Ascending aorta (tissue), 2 donors: ENCODE measurements at regions not wholly inside any gene's neighbourhood (a gene's known extent, or its start where the extent isn't known, plus 50 kb on each side); places are given as distances from the start of the nearest gene placed in this dataset.

Source experiments
- DNase-seq, 2 donors: peaks; one replicate each; pipeline ENCODE4 v3.0.0-alpha.2; 2019; ENCODE audit warnings: low spot score in 2 of 2
- H3K27ac ChIP-seq, 2 donors: fragments of 200-600 bp; sonication (generic); one replicate each; pipeline ENCODE4 v1.5.1; 2016 to 2017; ENCODE audit warnings: mild to moderate bottlenecking in 1 of 2
- H3K27me3 ChIP-seq: fragments of 200-600 bp; sonication (generic); one replicate; pipeline ENCODE4 v1.5.1; 2017
- H3K36me3 ChIP-seq, 2 donors: fragments of 200-600 bp; sonication (generic); one replicate each; pipeline ENCODE4 v1.5.1; 2016
- H3K4me1 ChIP-seq, 2 donors: fragments of 200-600 bp; sonication (generic); one replicate each; pipeline ENCODE4 v1.5.1; 2016 to 2017; ENCODE audit warnings: mild to moderate bottlenecking in 1 of 2
- H3K4me3 ChIP-seq, 2 donors: fragments of 200-600 bp; sonication (generic); one replicate each; pipeline ENCODE4 v1.5.1; 2016 to 2017; ENCODE audit warnings: mild to moderate bottlenecking in 1 of 2
- H3K9me3 ChIP-seq, 2 donors: fragments of 200-600 bp; sonication (generic); one replicate each; pipeline ENCODE4 v1.5.1; 2016
- intact Hi-C: fragments of 100-400 bp; cut with DNase I; formaldehyde crosslinking; loops from one replicate; pipeline ENCODE4 v1.15.1; 2023
- TF ChIP-seq, protein P1 (sequence below), 3 experiments: fragments of 200-600 bp in 2 of 3; fragments of 450-650 bp in 1 of 3; sonication (generic) in 2 of 3; IDR thresholded peaks; one replicate each; pipeline ENCODE4 v1.5.1; 2016 to 2019; ENCODE audit warnings: antibody characterized with exemption in 3 of 3, mild to moderate bottlenecking in 1 of 3, moderate library complexity in 1 of 3

DNA sequence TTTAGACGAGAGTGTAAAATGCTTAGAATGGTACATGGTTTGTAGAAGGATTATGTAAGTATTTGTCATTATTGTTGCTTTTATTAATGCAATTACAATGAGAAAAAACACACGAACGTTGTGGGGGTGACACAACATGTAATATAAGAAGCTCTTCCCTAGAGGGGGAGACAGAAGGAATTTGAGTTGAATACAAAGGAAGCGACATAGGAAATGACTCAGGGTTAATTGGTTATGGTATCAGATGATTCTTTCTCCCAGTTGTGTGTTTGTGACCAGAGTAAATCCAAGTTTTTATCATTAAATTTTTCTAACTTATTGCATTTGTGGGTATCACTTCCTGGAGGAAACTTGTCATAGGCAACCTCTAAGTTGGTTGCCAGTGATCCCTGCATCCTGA lies 625.6 kb upstream of the CDH2 start:
- intact Hi-C loops, result no loop called here
- no peak for DNase-seq
- TF ChIP-seq, protein P1, sequence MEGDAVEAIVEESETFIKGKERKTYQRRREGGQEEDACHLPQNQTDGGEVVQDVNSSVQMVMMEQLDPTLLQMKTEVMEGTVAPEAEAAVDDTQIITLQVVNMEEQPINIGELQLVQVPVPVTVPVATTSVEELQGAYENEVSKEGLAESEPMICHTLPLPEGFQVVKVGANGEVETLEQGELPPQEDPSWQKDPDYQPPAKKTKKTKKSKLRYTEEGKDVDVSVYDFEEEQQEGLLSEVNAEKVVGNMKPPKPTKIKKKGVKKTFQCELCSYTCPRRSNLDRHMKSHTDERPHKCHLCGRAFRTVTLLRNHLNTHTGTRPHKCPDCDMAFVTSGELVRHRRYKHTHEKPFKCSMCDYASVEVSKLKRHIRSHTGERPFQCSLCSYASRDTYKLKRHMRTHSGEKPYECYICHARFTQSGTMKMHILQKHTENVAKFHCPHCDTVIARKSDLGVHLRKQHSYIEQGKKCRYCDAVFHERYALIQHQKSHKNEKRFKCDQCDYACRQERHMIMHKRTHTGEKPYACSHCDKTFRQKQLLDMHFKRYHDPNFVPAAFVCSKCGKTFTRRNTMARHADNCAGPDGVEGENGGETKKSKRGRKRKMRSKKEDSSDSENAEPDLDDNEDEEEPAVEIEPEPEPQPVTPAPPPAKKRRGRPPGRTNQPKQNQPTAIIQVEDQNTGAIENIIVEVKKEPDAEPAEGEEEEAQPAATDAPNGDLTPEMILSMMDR (IDR thresholded peaks at IDR 0.05), result no peak
- no peaks in the 10 kb centered on the region for H3K4me1 ChIP-seq
- no peak overlapping the region for H3K4me3 ChIP-seq
- no peaks in the 10 kb centered on the region for H3K9me3 ChIP-seq
- H3K27me3 ChIP-seq, result no peaks in the 10 kb centered on the region
- H3K27ac ChIP-seq, result no peak overlapping the region
- no peaks in the 10 kb centered on the region for H3K36me3 ChIP-seq

DNA sequence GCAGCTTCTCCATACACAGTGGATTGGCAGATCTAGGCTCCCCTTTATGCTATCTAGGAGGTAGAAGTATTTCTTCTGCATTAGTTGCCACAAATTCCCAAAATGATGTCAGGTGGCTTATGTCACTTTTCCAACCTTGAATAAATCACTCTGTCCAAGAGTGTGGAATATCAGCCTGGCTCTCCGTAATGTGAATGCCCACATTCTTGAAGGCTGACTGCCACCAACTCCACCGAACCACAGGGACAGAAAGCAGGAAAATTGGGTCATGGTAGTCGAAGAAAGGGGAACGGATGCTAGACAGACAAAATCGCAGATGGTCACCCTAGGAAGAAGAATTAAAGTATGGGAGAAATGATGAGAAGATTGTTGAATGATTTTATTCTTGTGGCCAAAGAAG lies 624.9 kb upstream of the CDH2 start:
- H3K4me1 ChIP-seq, result no peaks in the 10 kb centered on the region
- H3K27ac ChIP-seq, result no peak overlapping the region
- DNase-seq, result no peak
- H3K4me3 ChIP-seq, result no peak overlapping the region
- TF ChIP-seq, protein P1 (IDR thresholded peaks at IDR 0.05), result no peak
- H3K27me3 ChIP-seq, result no peaks in the 10 kb centered on the region
- no peaks in the 10 kb centered on the region for H3K9me3 ChIP-seq
- H3K36me3 ChIP-seq, result no peaks in the 10 kb centered on the region
- intact Hi-C loops, result no loop called here

DNA sequence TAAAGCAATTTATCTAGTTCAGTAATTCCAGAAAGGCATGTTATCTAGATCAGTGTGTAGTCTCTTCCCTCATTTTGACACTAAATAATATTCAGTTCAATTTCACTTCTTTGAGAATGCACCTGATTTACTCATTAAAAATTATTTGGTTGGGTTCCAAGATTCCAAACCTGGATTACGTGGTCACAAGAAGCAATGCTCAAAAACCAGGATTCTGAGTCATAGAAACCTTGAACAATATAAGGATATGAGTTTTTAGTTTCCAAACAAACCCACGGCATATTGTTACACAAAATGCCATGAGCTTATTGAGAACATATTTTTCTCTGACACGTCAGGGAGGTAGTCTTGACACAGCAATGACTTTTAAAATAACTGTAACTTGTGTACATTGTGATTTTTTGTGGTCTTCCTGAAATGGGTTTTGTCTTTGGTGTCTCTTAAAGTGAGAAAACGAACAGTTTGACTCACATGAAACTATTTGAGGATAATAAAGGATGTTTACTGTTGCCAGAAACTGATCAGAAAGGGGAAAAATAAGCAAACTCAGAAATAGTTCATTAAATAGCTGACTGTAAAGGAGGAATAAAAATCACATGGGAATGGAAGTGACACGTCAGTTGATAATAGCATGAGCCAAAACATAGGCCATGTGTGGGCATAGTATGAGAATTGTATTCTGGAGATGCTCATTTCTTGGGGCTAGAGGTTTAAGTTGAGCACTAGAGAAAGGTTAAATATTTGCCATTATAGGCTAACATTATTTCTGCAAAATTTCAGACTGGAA lies 617.7 kb upstream of the CDH2 start:
- H3K9me3 ChIP-seq, result no peaks in the 10 kb centered on the region
- no peak for DNase-seq
- no peaks in the 10 kb centered on the region for H3K27me3 ChIP-seq
- TF ChIP-seq, protein P1 (IDR thresholded peaks at IDR 0.05), result no peak
- intact Hi-C loops, result no loop called here
- H3K4me3 ChIP-seq, result no peak overlapping the region
- H3K36me3 ChIP-seq, result no peaks in the 10 kb centered on the region
- peaks cover 0 to 3% of the 10 kb centered on the region in 2 donors for H3K4me1 ChIP-seq
- H3K27ac ChIP-seq, result no peak overlapping the region

DNA sequence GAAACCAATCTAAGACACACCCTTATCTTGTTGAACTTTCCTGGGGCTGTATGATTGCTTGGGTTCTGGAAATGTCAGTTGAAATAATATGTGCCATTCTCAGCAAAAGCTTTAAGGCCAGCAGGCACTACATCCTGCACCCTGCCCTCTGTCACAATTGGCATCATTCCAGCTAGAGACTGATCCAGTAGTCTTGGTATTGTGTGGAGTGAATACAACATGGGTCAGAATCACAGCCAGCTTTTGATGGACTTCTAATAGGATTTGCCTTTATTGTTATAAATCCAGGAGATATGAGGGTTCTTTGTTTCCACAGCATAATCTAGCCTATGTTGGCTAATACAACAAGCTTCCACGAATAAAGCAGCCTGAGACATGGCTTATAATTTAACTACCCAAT lies 617.0 kb upstream of the CDH2 start:
- TF ChIP-seq, protein P1 (IDR thresholded peaks at IDR 0.05), result no peak
- intact Hi-C loops, result no loop called here
- no peaks in the 10 kb centered on the region for H3K36me3 ChIP-seq
- no peaks in the 10 kb centered on the region for H3K9me3 ChIP-seq
- peaks cover 0 to 3% of the 10 kb centered on the region in 2 donors for H3K4me1 ChIP-seq
- H3K27ac ChIP-seq, result no peak overlapping the region
- H3K4me3 ChIP-seq, result no peak overlapping the region
- no peak for DNase-seq
- H3K27me3 ChIP-seq, result no peaks in the 10 kb centered on the region

DNA sequence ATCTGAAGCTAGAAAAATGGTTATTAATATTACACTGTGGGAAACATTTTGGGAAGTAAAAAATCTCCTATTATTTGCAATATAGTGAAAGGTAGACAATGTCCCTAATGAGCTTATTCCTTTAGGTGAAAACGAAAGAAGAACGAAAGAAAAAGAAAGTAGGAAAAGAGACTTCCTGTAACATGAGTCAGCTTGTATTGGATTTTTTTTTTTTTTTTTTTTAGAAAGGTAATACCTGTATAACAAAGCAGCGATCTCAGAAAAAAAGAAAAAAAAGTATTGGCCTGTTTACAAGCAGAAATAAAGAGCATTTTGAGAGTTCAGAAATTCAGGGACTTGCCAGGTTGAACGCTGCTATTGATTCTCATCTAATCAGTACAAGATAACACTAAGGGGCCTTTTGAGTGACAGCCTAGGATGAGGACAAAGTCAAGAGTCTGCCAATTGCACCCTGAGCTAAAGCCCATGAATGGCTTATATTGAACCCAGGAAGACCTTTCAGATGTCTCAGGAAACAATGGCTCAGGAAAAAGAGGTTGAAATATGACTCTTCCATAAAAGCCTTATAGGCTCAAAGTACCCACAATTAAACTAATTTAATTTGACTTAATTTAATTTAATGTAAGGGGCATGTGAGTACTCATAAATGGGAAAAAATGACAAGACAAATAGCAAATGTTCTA lies 615.6 kb upstream of the CDH2 start:
- no peaks in the 10 kb centered on the region for H3K36me3 ChIP-seq
- no peak overlapping the region for H3K4me3 ChIP-seq
- intact Hi-C loops, result no loop called here
- H3K9me3 ChIP-seq, result no peaks in the 10 kb centered on the region
- TF ChIP-seq, protein P1 (IDR thresholded peaks at IDR 0.05), result no peak
- H3K27ac ChIP-seq, result no peak overlapping the region
- DNase-seq, result no peak
- peaks cover 0 to 3% of the 10 kb centered on the region in 2 donors for H3K4me1 ChIP-seq
- H3K27me3 ChIP-seq, result no peaks in the 10 kb centered on the region
